Kidney (tissue), 13 donors: ENCODE measurements at regions not wholly inside any gene's neighbourhood (a gene's known extent, or its start where the extent isn't known, plus 50 kb on each side); places are given as distances from the start of the nearest gene placed in this dataset.

Experiments
- DNase-seq, 5 donors: peaks; one replicate each; pipeline ENCODE4 v3.0.0-alpha.2; 2013 to 2020
- FAIRE-seq: peaks from 2 replicates; lab custom pipeline; 2012; peaks lifted over from hg19 to GRCh38; lab: Jason Lieb, UNC
- H3K27ac ChIP-seq, 2 donors: one replicate each; pipeline ENCODE4 v1.7.0; 2013; ENCODE audit warnings: low read depth in 2 of 2, low read length in 2 of 2, inconsistent platforms in 1 of 2
- H3K27me3 ChIP-seq: one replicate; pipeline ENCODE4 v1.7.1; 2013; ENCODE audit warnings: low read length, inconsistent platforms; ENCODE audit not compliant: control insufficient read depth, insufficient read depth
- H3K36me3 ChIP-seq, 3 donors: one replicate each; pipeline versions ENCODE4 v1.7.0 to v1.7.1; 2013; ENCODE audit warnings: low read length in 3 of 3, control low read depth in 1 of 3, inconsistent platforms in 1 of 3; ENCODE audit not compliant: insufficient read depth in 3 of 3, control insufficient read depth in 2 of 3
- H3K4me1 ChIP-seq, 3 donors: one replicate each; pipeline versions ENCODE4 v1.7.0 to v1.7.1; 2013; ENCODE audit warnings: low read length in 3 of 3, inconsistent platforms in 1 of 3, low read depth in 1 of 3; ENCODE audit not compliant: control insufficient read depth in 2 of 3, insufficient read depth in 2 of 3
- H3K4me3 ChIP-seq, 3 donors: one replicate each; pipeline versions ENCODE4 v1.7.0 to v1.8.1; 2013; ENCODE audit warnings: low read length in 3 of 3, control low read depth in 1 of 3, inconsistent platforms in 1 of 3
- H3K9ac ChIP-seq, 3 donors: one replicate each; pipeline versions ENCODE4 v1.7.0 to v1.7.1; 2013; ENCODE audit warnings: low read length in 3 of 3, control low read depth in 1 of 3, inconsistent platforms in 1 of 3
- H3K9me3 ChIP-seq, 3 donors: one replicate each; pipeline versions ENCODE4 v1.7.0 to v1.7.1; 2013; ENCODE audit warnings: low read length in 3 of 3, control low read depth in 1 of 3, inconsistent platforms in 1 of 3; ENCODE audit not compliant: control insufficient read depth in 2 of 3, insufficient read depth in 1 of 3
- intact Hi-C: fragments of 100-400 bp; cut with DNase I; formaldehyde crosslinking; loops from one replicate; pipeline ENCODE4 v1.11.1; 2022
- TF ChIP-seq, protein P1 (sequence below): IDR thresholded peaks from 3 replicates; pipeline ENCODE4 v1.5.1; 2012; ENCODE audit warnings: mild to moderate bottlenecking, moderate library complexity, borderline replicate concordance; ENCODE audit not compliant: insufficient read depth; ENCODE audit errors: extremely low read depth
- donor health status: control.
- donor health status: control.
- donor health status: control.
- donor health status: control.
- donor health status: control.
- donor health status: DM: yes; HTN: yes; CAD: no.
- donor health status: Normal renal cell carcinoma (clear cell type).

DNA sequence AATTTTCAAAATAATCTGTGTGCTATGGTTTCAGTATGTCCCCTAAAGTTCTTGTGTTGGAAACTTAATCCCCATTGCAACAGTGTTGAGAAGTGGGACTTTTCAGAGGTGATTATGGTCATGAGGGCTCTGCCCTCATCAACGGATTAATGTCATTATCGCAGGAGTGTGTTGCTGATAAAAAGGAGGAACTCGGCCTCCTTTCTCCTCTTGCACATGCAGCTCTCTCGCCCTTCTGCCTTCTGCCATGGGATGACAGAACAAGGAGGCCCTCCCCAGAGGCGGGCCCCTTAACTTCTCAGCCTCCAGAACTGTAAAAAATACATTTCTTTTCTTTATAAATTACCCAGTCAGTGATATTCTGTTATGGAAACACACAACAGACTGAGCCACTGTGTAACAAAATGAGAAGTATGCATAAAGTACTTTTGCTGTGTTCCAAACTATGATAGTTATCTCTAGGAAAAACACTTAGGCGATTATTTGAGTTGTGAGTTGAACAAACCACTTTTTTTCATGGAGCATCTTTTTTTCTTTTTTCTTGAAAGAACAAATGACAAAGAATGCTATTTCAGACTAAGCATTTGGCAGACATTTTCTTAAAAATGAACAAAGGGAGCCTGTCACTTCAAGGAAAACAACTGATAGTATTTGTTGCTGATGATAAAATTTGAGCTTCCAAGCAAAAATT is 134.8 kb upstream of the FUT8 start:
- Histone ChIP-seq H3K36me3 (no peaks in the 10 kb centered on the region), H3K4me1 (no peaks in the 10 kb centered on the region), H3K9ac (no peak overlapping the region), H3K27me3 (no peaks in the 10 kb centered on the region), H3K4me3 (no peak overlapping the region), H3K27ac (no peak overlapping the region), H3K9me3 (no peaks in the 10 kb centered on the region)
- TF ChIP-seq, protein P1, sequence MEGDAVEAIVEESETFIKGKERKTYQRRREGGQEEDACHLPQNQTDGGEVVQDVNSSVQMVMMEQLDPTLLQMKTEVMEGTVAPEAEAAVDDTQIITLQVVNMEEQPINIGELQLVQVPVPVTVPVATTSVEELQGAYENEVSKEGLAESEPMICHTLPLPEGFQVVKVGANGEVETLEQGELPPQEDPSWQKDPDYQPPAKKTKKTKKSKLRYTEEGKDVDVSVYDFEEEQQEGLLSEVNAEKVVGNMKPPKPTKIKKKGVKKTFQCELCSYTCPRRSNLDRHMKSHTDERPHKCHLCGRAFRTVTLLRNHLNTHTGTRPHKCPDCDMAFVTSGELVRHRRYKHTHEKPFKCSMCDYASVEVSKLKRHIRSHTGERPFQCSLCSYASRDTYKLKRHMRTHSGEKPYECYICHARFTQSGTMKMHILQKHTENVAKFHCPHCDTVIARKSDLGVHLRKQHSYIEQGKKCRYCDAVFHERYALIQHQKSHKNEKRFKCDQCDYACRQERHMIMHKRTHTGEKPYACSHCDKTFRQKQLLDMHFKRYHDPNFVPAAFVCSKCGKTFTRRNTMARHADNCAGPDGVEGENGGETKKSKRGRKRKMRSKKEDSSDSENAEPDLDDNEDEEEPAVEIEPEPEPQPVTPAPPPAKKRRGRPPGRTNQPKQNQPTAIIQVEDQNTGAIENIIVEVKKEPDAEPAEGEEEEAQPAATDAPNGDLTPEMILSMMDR, result no peak
- DNase-seq (no peak), FAIRE-seq (no peak)
- intact Hi-C loops, result no loop called here

DNA sequence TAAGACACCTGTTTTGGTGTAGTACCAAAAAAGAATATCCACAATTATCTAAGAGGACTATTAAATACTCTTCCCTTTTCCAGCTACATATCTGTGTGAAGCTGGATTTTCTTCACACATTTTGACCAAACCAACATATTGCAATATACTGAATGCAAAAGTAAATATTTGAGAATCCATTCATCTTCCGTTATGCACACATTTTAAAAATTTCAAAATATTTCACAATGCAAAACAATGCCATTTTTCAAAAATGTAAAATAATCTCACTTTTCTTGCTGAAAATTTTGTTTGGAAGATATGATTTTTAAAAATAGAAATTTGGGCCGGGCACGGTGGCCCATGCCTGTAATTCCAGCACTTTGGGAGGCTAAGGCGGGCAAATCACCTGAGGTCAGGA is 133.9 kb upstream of the FUT8 start:
- H3K9ac ChIP-seq, result no peak overlapping the region
- H3K4me3 ChIP-seq, result no peak overlapping the region
- DNase-seq, result no peak
- intact Hi-C loops, result no loop called here
- no peaks in the 10 kb centered on the region for H3K27me3 ChIP-seq
- TF ChIP-seq, protein P1, result no peak
- no peaks in the 10 kb centered on the region for H3K36me3 ChIP-seq
- H3K9me3 ChIP-seq, result no peaks in the 10 kb centered on the region
- no peak for FAIRE-seq
- no peaks in the 10 kb centered on the region for H3K4me1 ChIP-seq
- no peak overlapping the region for H3K27ac ChIP-seq

DNA sequence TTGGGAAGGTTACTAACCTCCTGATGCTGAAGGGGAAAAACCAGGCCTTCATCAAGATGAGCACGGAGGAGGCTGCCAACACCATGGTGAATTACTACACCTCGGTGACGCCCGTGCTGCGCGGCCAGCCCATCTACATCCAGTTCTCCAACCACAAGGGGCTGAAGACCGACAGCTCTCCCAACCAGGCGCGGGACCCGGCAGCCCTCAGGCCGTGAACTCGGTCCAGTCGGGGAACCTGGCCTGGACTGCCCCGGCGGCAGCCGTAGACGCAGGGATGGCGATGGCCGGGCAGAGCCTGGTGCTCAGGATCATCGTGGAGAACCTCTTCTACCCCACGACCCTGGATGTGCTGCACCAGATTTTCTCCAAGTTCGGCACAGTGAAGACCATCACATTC is 133.0 kb upstream of the FUT8 start:
- DNase-seq (no peak), FAIRE-seq (no peak)
- no peaks in the 10 kb centered on the region for H3K4me1 ChIP-seq
- H3K9me3 ChIP-seq, result no peaks in the 10 kb centered on the region
- no peaks in the 10 kb centered on the region for H3K36me3 ChIP-seq
- intact Hi-C loops, result no loop called here
- TF ChIP-seq, protein P1, result no peak
- H3K27me3 ChIP-seq, result no peaks in the 10 kb centered on the region
- H3K27ac ChIP-seq, result no peak overlapping the region
- no peak overlapping the region for H3K9ac ChIP-seq
- no peak overlapping the region for H3K4me3 ChIP-seq

DNA sequence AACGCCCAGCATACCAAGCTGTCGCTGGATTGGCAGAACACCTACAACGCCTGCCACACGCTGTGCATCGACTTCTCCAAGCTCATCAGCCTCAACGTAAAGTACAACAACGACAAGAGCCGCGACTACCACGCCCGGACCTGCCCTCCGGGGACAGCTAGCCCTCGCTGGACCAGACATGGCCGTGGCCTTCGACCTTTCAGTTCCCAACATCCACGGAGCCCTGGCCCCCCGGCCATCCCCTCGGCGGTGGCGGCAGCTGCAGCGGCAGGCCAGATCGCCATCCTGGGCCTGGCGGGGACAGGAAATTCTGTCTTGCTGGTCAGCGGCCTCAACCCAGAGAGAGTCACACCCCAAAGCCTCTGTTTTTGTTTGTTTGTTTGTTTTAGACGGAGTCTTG is 132.6 kb upstream of the FUT8 start:
- no peak overlapping the region for H3K4me3 ChIP-seq
- H3K27ac ChIP-seq, result no peak overlapping the region
- intact Hi-C loops, result no loop called here
- DNase-seq (no peak), FAIRE-seq (no peak)
- no peaks in the 10 kb centered on the region for H3K27me3 ChIP-seq
- TF ChIP-seq, protein P1, result no peak
- no peaks in the 10 kb centered on the region for H3K9me3 ChIP-seq
- no peaks in the 10 kb centered on the region for H3K4me1 ChIP-seq
- no peak overlapping the region for H3K9ac ChIP-seq
- no peaks in the 10 kb centered on the region for H3K36me3 ChIP-seq
